Tibial artery (tissue), 4 donors: ENCODE measurements at regions not wholly inside any gene's neighbourhood (a gene's known extent, or its start where the extent isn't known, plus 50 kb on each side); places are given as distances from the start of the nearest gene placed in this dataset.

ENCODE experiments used
- DNase-seq, 2 donors: peaks; one replicate each; pipeline ENCODE4 v3.0.0-alpha.2; 2019
- H3K27ac ChIP-seq, 2 donors: fragments of 200-600 bp; sonication (generic) in 1 of 2; 1 replicate in 1 of 2; 2 replicates in 1 of 2; pipeline ENCODE4 v1.5.1; 2018 to 2019; ENCODE audit warnings: mild to moderate bottlenecking in 1 of 2
- H3K27me3 ChIP-seq, 2 donors: fragments of 200-600 bp; sonication (generic) in 1 of 2; one replicate each; pipeline versions ENCODE4 v1.5.1 to v1.6.0; 2016 to 2019
- H3K36me3 ChIP-seq, 3 donors: fragments of 200-600 bp; sonication (generic) in 2 of 3; one replicate each; pipeline ENCODE4 v1.5.1; 2016 to 2019; ENCODE audit warnings: mild to moderate bottlenecking in 2 of 3
- H3K4me1 ChIP-seq, 4 donors: fragments of 200-600 bp; sonication (generic) in 2 of 4; 1 replicate in 3 of 4; 2 replicates in 1 of 4; pipeline ENCODE4 v1.5.1; 2016 to 2019
- H3K4me3 ChIP-seq, 2 donors: fragments of 200-600 bp; sonication (generic) in 1 of 2; 1 replicate in 1 of 2; 2 replicates in 1 of 2; pipeline ENCODE4 v1.5.1; 2018 to 2019; ENCODE audit warnings: mild to moderate bottlenecking in 2 of 2
- H3K9me3 ChIP-seq, 3 donors: fragments of 200-600 bp; sonication (generic) in 1 of 3; one replicate each; pipeline ENCODE4 v1.5.1; 2016 to 2019
- intact Hi-C: fragments of 100-400 bp; cut with DNase I; formaldehyde crosslinking; loops from one replicate; pipeline ENCODE4 v1.15.0; 2023; ENCODE audit warnings: low total_unique reads
- TF ChIP-seq, protein P1 (sequence below), 2 experiments: fragments of 200-600 bp in 1 of 2; fragments of 450-650 bp in 1 of 2; IDR thresholded peaks; one replicate each; pipeline ENCODE4 v1.5.1; 2017 to 2019; ENCODE audit warnings: antibody characterized with exemption in 2 of 2, mild to moderate bottlenecking in 1 of 2, moderate library complexity in 1 of 2

DNA sequence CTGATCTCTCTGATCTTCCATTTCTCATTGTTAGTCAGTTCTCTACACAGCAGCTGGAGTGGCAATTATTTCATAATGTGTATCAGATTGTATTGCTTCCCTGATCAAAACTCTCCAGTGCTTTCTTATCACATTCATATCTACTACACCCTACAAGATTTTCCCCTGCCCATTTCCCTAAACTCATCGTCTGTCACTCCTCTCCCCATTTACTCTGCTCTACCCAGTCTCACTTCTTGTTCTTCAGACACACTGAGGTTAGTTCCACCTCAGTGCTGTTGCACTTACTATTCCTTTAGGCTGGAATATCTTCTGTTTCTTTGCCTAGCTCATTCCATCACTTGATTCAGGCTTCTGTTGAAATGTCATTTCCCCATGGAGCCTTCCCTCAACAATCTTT, 197.1 kb downstream of the SATB1 start:
- Histone ChIP-seq H3K36me3 (no peaks in the 10 kb centered on the region), H3K27me3 (no peaks in the 10 kb centered on the region), H3K9me3 (no peaks in the 10 kb centered on the region), H3K27ac (no peak overlapping the region), H3K4me1 (no peaks in the 10 kb centered on the region), H3K4me3 (no peak overlapping the region)
- DNase-seq: no peak
- TF ChIP-seq, protein P1, sequence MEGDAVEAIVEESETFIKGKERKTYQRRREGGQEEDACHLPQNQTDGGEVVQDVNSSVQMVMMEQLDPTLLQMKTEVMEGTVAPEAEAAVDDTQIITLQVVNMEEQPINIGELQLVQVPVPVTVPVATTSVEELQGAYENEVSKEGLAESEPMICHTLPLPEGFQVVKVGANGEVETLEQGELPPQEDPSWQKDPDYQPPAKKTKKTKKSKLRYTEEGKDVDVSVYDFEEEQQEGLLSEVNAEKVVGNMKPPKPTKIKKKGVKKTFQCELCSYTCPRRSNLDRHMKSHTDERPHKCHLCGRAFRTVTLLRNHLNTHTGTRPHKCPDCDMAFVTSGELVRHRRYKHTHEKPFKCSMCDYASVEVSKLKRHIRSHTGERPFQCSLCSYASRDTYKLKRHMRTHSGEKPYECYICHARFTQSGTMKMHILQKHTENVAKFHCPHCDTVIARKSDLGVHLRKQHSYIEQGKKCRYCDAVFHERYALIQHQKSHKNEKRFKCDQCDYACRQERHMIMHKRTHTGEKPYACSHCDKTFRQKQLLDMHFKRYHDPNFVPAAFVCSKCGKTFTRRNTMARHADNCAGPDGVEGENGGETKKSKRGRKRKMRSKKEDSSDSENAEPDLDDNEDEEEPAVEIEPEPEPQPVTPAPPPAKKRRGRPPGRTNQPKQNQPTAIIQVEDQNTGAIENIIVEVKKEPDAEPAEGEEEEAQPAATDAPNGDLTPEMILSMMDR (IDR thresholded peaks at IDR 0.05): no peak
- intact Hi-C loops: no loop called here

DNA sequence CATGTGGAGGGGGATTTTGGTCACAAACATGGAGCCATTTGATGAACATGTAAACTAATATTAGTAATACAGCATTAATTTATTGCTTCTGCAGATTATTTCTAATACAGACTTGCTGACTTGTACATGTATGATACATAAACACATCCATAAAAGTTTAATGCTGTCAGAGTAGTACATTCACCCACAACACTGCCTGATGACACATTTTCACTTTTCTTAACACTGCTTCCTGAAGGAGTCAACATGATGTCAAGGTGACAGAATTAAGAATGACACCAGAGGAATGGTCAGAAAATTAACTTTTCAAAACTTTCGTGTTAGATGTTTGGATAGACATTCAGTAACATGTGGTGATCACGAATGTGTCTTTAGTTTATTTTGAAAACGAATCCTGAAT, 199.4 kb downstream of the SATB1 start:
- TF ChIP-seq, protein P1 (IDR thresholded peaks at IDR 0.05): no peak
- Histone ChIP-seq H3K4me1 (no peaks in the 10 kb centered on the region), H3K36me3 (no peaks in the 10 kb centered on the region), H3K27ac (no peak overlapping the region), H3K9me3 (no peaks in the 10 kb centered on the region), H3K4me3 (no peak overlapping the region), H3K27me3 (no peaks in the 10 kb centered on the region)
- no peak for DNase-seq
- intact Hi-C loops: no loop called here

DNA sequence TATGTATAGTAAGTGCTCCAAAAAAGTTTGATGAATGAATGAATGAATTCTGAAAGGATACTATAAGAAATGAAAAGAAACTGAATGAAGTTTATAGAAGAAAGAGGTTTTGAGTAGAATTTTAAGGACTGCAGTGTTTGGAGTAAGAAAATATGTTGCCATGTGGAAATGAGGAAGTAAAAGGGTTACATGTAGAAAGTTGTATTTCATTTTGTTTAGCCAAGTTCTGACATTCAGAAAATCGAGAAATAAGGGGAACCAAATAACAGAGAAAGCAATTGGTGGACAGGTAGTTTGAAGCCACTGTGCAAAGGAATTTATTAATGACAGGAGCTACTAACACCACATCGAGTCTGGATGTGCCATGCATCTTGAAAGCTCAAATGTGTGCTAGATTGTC, 200.7 kb downstream of the SATB1 start:
- no peaks in the 10 kb centered on the region for H3K36me3 ChIP-seq
- TF ChIP-seq, protein P1 (IDR thresholded peaks at IDR 0.05): no peak

DNA sequence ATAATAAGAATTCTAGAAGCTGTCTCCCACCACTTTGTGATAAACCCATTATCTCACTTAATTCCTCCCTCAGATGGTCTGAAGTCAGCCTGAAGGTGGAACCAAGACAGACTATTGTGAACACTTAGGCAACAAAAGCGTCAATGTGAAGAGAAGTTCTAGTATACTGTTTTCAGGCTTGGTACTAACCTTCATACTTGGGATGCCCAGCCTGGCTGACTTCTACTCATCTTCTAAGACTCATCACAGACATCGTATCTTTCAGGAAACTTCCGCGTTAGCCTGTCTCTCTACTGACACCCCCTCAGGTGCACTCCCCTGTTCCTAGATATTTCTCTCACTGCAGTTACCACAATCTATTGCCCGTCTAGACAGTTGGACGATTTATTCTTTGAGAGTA, 201.2 kb downstream of the SATB1 start:
- TF ChIP-seq, protein P1 (IDR thresholded peaks at IDR 0.05): no peak
- Histone ChIP-seq H3K4me3 (no peak overlapping the region), H3K4me1 (no peaks in the 10 kb centered on the region), H3K36me3 (no peaks in the 10 kb centered on the region), H3K27ac (no peak overlapping the region), H3K27me3 (no peaks in the 10 kb centered on the region), H3K9me3 (no peaks in the 10 kb centered on the region)
- DNase-seq: no peak
- intact Hi-C loops: no loop called here

More for the DNA sequence above, 200.7 kb downstream of the SATB1 start:
- Histone ChIP-seq H3K27ac (no peak overlapping the region), H3K4me1 (no peaks in the 10 kb centered on the region), H3K27me3 (no peaks in the 10 kb centered on the region), H3K9me3 (no peaks in the 10 kb centered on the region), H3K4me3 (no peak overlapping the region)
- intact Hi-C loops: no loop called here
- no peak for DNase-seq

DNA sequence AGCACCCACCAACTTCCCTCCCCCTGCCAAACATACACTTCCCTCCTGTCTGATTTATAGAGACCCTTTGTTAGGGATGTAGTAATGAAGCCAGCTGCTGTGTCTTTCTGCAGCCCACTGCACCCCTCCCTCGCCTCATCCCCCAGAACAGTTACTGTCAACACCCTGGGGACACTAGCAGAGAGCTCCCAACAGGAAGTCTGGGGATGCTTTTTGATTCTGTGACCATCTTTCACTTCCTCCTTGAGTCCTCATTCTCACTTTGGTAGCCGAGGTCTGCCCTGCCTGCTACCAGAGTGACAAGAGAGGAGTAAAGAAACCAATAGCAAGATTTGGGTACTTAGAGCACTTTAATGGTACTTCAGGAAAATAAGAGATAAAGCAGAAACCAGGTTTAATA, 201.6 kb downstream of the SATB1 start:
- Histone ChIP-seq H3K27ac (no peak overlapping the region), H3K9me3 (no peaks in the 10 kb centered on the region), H3K4me1 (no peaks in the 10 kb centered on the region), H3K4me3 (no peak overlapping the region), H3K27me3 (no peaks in the 10 kb centered on the region), H3K36me3 (no peaks in the 10 kb centered on the region)
- intact Hi-C loops: no loop called here
- TF ChIP-seq, protein P1 (IDR thresholded peaks at IDR 0.05): no peak
- no peak for DNase-seq

DNA sequence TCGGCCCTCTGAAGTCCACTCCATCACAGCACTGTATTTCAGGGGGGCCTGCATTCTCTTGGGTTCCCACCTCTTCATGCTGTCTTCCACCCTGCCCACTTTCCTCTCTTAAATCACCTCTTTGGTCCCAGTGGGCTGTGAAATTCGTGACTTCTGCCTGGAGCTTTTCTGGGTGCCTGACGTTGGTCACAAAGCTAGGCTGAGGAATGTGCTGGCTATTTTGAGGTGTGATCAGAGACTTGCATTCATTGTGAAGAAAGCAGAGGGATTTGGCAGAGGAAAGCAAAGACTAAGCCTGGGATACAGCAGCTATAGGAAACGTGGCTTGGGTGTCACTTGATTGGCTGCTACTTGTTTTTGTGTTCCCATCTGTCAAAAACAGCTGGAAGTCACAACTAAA, 202.5 kb downstream of the SATB1 start:
- no peaks in the 10 kb centered on the region for H3K36me3 ChIP-seq
- TF ChIP-seq, protein P1 (IDR thresholded peaks at IDR 0.05): no peak
- no peak for DNase-seq
- H3K4me3 ChIP-seq: no peak overlapping the region
- intact Hi-C loops: no loop called here
- H3K4me1 ChIP-seq: no peaks in the 10 kb centered on the region
- H3K27me3 ChIP-seq: no peaks in the 10 kb centered on the region
- no peak overlapping the region for H3K27ac ChIP-seq
- no peaks in the 10 kb centered on the region for H3K9me3 ChIP-seq
